Mesenchymal stem cell (in vitro differentiated cells and primary cell): ENCODE measurements at regions not wholly inside any gene's neighbourhood (a gene's known extent, or its start where the extent isn't known, plus 50 kb on each side); places are given as distances from the start of the nearest gene placed in this dataset.

Source experiments
- DNase-seq: peaks from one replicate; pipeline ENCODE4 v3.0.0-alpha.2; 2013
- H2AFZ ChIP-seq: one replicate; pipeline ENCODE4 v1.6.1; 2013; ENCODE audit warnings: low read depth, mild to moderate bottlenecking, control low read depth, inconsistent platforms, low read length, moderate library complexity
- H2AK5ac ChIP-seq: 2 replicates; pipeline ENCODE4 v1.6.1; 2013; ENCODE audit warnings: low read length, moderate library complexity, mild to moderate bottlenecking, inconsistent platforms; ENCODE audit not compliant: severe bottlenecking
- H2BK120ac ChIP-seq: one replicate; pipeline ENCODE4 v1.6.1; 2013; ENCODE audit warnings: low read depth, mild to moderate bottlenecking, inconsistent platforms, low read length, moderate library complexity
- H2BK12ac ChIP-seq, 2 experiments: one replicate each; pipeline ENCODE4 v1.6.1; 2013; ENCODE audit warnings: inconsistent platforms in 2 of 2, low read length in 2 of 2, mild to moderate bottlenecking in 2 of 2, moderate library complexity in 2 of 2, control low read depth in 1 of 2
- H2BK15ac ChIP-seq: one replicate; pipeline ENCODE4 v1.6.1; 2013; ENCODE audit warnings: mild to moderate bottlenecking, low read depth, inconsistent platforms; ENCODE audit not compliant: poor library complexity, severe bottlenecking
- H2BK5ac ChIP-seq: 2 replicates; pipeline ENCODE4 v1.6.1; 2013; ENCODE audit warnings: low read depth, mild to moderate bottlenecking, low read length, control low read depth, inconsistent platforms; ENCODE audit not compliant: poor library complexity, severe bottlenecking
- H3K14ac ChIP-seq, 2 experiments: one replicate each; pipeline ENCODE4 v1.6.1; 2013; ENCODE audit warnings: inconsistent platforms in 2 of 2, low read length in 2 of 2, control low read depth in 1 of 2, mild to moderate bottlenecking in 1 of 2, moderate library complexity in 1 of 2
- H3K18ac ChIP-seq, 2 experiments: one replicate each; pipeline ENCODE4 v1.6.1; 2013; ENCODE audit warnings: inconsistent platforms in 2 of 2, low read length in 2 of 2, control low read depth in 1 of 2, low read depth in 1 of 2, mild to moderate bottlenecking in 1 of 2
- H3K23ac ChIP-seq, 2 experiments: one replicate each; pipeline ENCODE4 v1.6.1; 2013; ENCODE audit warnings: inconsistent platforms in 2 of 2, low read length in 2 of 2, mild to moderate bottlenecking in 2 of 2, moderate library complexity in 2 of 2, control low read depth in 1 of 2
- H3K27ac ChIP-seq: 2 replicates; pipeline ENCODE4 v1.5.1; 2013; ENCODE audit warnings: mild to moderate bottlenecking, moderate library complexity, low read length, control low read depth, inconsistent platforms; ENCODE audit not compliant: poor library complexity, severe bottlenecking
- H3K27me3 ChIP-seq, 2 experiments: 2 replicates each; pipeline versions ENCODE4 v1.6.1 to v1.7.0; 2013; ENCODE audit warnings: low read length in 2 of 2, mild to moderate bottlenecking in 2 of 2, moderate library complexity in 2 of 2, control low read depth in 1 of 2, inconsistent platforms in 1 of 2; ENCODE audit not compliant: control insufficient read depth in 1 of 2, insufficient read depth in 1 of 2
- H3K36me3 ChIP-seq, 2 experiments: 2 replicates each; pipeline versions ENCODE4 v1.6.1 to v1.7.0; 2013; ENCODE audit warnings: low read length in 2 of 2, control low read depth in 1 of 2, inconsistent platforms in 1 of 2, low read depth in 1 of 2, mild to moderate bottlenecking in 1 of 2; ENCODE audit not compliant: insufficient read depth in 2 of 2, control insufficient read depth in 1 of 2
- H3K4ac ChIP-seq, 2 experiments: one replicate each; pipeline ENCODE4 v1.6.1; 2013; ENCODE audit warnings: inconsistent platforms in 2 of 2, low read length in 2 of 2, mild to moderate bottlenecking in 2 of 2, moderate library complexity in 2 of 2, control low read depth in 1 of 2, low read depth in 1 of 2
- H3K4me1 ChIP-seq: 2 replicates; pipeline ENCODE4 v1.6.1; 2013; ENCODE audit warnings: low read depth, low read length, control low read depth; ENCODE audit not compliant: control insufficient read depth, insufficient read depth
- H3K4me2 ChIP-seq: 2 replicates; pipeline ENCODE4 v1.6.1; 2013; ENCODE audit warnings: low read length, mild to moderate bottlenecking, inconsistent platforms; ENCODE audit not compliant: poor library complexity, severe bottlenecking
- H3K4me3 ChIP-seq, 2 experiments: 2 replicates each; pipeline versions ENCODE4 v1.5.1 to v1.7.0; 2013; ENCODE audit warnings: low read length in 2 of 2, mild to moderate bottlenecking in 2 of 2, control low read depth in 1 of 2, low read depth in 1 of 2; ENCODE audit not compliant: insufficient read depth in 1 of 2
- H3K79me1 ChIP-seq: replicated peaks from 2 replicates; pipeline ENCODE4 v1.6.1; 2013; ENCODE audit warnings: mild to moderate bottlenecking, control low read depth, low read length, inconsistent platforms; ENCODE audit not compliant: poor library complexity, severe bottlenecking
- H3K9ac ChIP-seq: 2 replicates; pipeline ENCODE4 v1.7.0; 2013; ENCODE audit warnings: mild to moderate bottlenecking, low read length, moderate library complexity
- H3K9me3 ChIP-seq: 2 replicates; pipeline ENCODE4 v1.7.0; 2013; ENCODE audit warnings: mild to moderate bottlenecking, low read length; ENCODE audit not compliant: control insufficient read depth
- H4K8ac ChIP-seq: one replicate; pipeline ENCODE4 v1.6.1; 2013; ENCODE audit warnings: inconsistent platforms, mild to moderate bottlenecking, low read length, moderate library complexity
- H4K91ac ChIP-seq: one replicate; pipeline ENCODE4 v1.6.1; 2013; ENCODE audit warnings: mild to moderate bottlenecking, low read length, inconsistent platforms
- WGBS: methylation state at CpG from one replicate; pipeline ENCODE4 v1.1.7; 2013; ENCODE audit warnings: mixed read lengths; 5-methylcytosine and 5-hydroxymethylcytosine counted together

DNA sequence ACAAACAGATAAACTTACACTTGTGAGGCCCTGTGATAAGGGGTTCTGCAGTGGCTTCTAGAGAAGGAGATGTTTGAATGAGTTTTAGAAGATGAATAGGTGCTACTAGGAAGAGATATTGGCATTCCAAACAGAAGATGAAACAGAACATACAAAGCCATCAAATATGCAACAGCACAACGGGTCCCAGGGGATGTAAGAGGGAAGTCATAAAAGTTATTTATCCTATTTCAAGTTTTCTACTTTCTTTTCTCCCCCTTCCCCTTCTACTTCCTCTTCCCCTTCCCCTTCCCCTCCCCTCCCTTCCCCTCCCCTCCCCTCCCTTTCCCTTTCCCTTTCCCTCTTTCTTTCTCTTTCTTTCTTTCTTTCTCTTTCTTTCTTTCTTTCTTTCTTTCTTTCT lies 94.9 kb upstream of the CADM1 start:
- H3K27me3 ChIP-seq: no peaks in the 10 kb centered on the region
- no peak overlapping the region for H3K18ac ChIP-seq
- no peak overlapping the region for H3K14ac ChIP-seq
- no peak overlapping the region for H4K8ac ChIP-seq
- peaks cover 1% of the 10 kb centered on the region for H3K4me1 ChIP-seq
- H3K23ac ChIP-seq: no peak overlapping the region
- H2BK12ac ChIP-seq: no peak overlapping the region
- H3K79me1 ChIP-seq: no peaks in the 10 kb centered on the region
- H3K36me3 ChIP-seq: no peaks in the 10 kb centered on the region
- H2AK5ac ChIP-seq: no peak overlapping the region
- H2AFZ ChIP-seq: no peak overlapping the region
- no peak overlapping the region for H2BK120ac ChIP-seq
- no CpG with 5 or more reads among the region's 1 CpG for WGBS
- H2BK15ac ChIP-seq: no peak overlapping the region
- no peak for DNase-seq
- H3K9me3 ChIP-seq: no peaks in the 10 kb centered on the region
- H3K9ac ChIP-seq: no peak overlapping the region
- no peak overlapping the region for H4K91ac ChIP-seq
- no peak overlapping the region for H2BK5ac ChIP-seq
- no peak overlapping the region for H3K4me2 ChIP-seq
- H3K27ac ChIP-seq: no peak overlapping the region
- H3K4me3 ChIP-seq: no peak overlapping the region
- H3K4ac ChIP-seq: no peak overlapping the region

GRCh38 chr11:115598257-115598901 lies 94.2 kb upstream of the CADM1 start:
- Histone ChIP-seq H3K4me2 (no peak overlapping the region), H3K9ac (no peak overlapping the region), H2BK5ac (no peak overlapping the region), H3K4me3 (no peak overlapping the region), H3K14ac (no peak overlapping the region), H3K27me3 (no peaks in the 10 kb centered on the region), H3K4me1 (peaks cover 1% of the 10 kb centered on the region), H3K36me3 (no peaks in the 10 kb centered on the region), H3K4ac (no peak overlapping the region), H2BK12ac (no peak overlapping the region), H4K91ac (no peak overlapping the region), H3K18ac (no peak overlapping the region), H2BK120ac (no peak overlapping the region), H2BK15ac (no peak overlapping the region), H2AFZ (no peak overlapping the region), H3K27ac (no peak overlapping the region), H3K79me1 (no peaks in the 10 kb centered on the region), H4K8ac (no peak overlapping the region), H3K23ac (no peak overlapping the region), H2AK5ac (no peak overlapping the region), H3K9me3 (no peaks in the 10 kb centered on the region)
- DNase-seq: no peak
- no CpG with 5 or more reads among the region's 3 CpGs for WGBS

GRCh38 chr11:115591380-115591779 lies 87.2 kb upstream of the CADM1 start:
- H3K4ac ChIP-seq: no peak overlapping the region
- no peak overlapping the region for H2BK5ac ChIP-seq
- H3K18ac ChIP-seq: no peak overlapping the region
- no peaks in the 10 kb centered on the region for H3K79me1 ChIP-seq
- H2BK12ac ChIP-seq: no peak overlapping the region
- no peak overlapping the region for H3K9ac ChIP-seq
- H2BK120ac ChIP-seq: no peak overlapping the region
- H2BK15ac ChIP-seq: no peak overlapping the region
- no peak overlapping the region for H2AK5ac ChIP-seq
- H3K23ac ChIP-seq: no peak overlapping the region
- no peak overlapping the region for H4K91ac ChIP-seq
- WGBS: 80% methylated on average over 1 of the region's 3 CpGs
- no peak overlapping the region for H3K4me3 ChIP-seq
- no peak overlapping the region for H2AFZ ChIP-seq
- no peak overlapping the region for H4K8ac ChIP-seq
- H3K4me1 ChIP-seq: no peaks in the 10 kb centered on the region
- no peak overlapping the region for H3K14ac ChIP-seq
- H3K9me3 ChIP-seq: peaks cover 15% of the 10 kb centered on the region
- DNase-seq: no peak
- no peak overlapping the region for H3K4me2 ChIP-seq
- H3K36me3 ChIP-seq: no peaks in the 10 kb centered on the region
- H3K27me3 ChIP-seq: no peaks in the 10 kb centered on the region
- H3K27ac ChIP-seq: no peak overlapping the region

- H3K79me1 ChIP-seq: no peaks in the 10 kb centered on the region
- H2BK15ac ChIP-seq: no peak overlapping the region
- no peak overlapping the region for H3K4me2 ChIP-seq
- H2BK120ac ChIP-seq: no peak overlapping the region
- H3K4me1 ChIP-seq: no peaks in the 10 kb centered on the region
- H2AFZ ChIP-seq: no peak overlapping the region
- H3K9me3 ChIP-seq: peaks cover 15% of the 10 kb centered on the region
- no peak overlapping the region for H3K4me3 ChIP-seq
- H3K9ac ChIP-seq: no peak overlapping the region
- DNase-seq: no peak
- no peak overlapping the region for H2BK5ac ChIP-seq
- no peak overlapping the region for H2BK12ac ChIP-seq
- no peak overlapping the region for H3K27ac ChIP-seq
- H3K27me3 ChIP-seq: no peaks in the 10 kb centered on the region
- H3K4ac ChIP-seq: no peak overlapping the region
- no peak overlapping the region for H3K23ac ChIP-seq
- no peak overlapping the region for H2AK5ac ChIP-seq
- 85% methylated on average over 6 of the region's 7 CpGs for WGBS
- H3K14ac ChIP-seq: no peak overlapping the region
- no peak overlapping the region for H3K18ac ChIP-seq
- H4K91ac ChIP-seq: no peak overlapping the region
- no peak overlapping the region for H4K8ac ChIP-seq
- no peaks in the 10 kb centered on the region for H3K36me3 ChIP-seq
Measured at GRCh38 chr11:115590254-115590653, 86.0 kb upstream of the CADM1 start.
